MCF 10A (cell line): ENCODE measurements at regions not wholly inside any gene's neighbourhood (a gene's known extent, or its start where the extent isn't known, plus 50 kb on each side); places are given as distances from the start of the nearest gene placed in this dataset.

Experiments used
- BruUV-seq: library from RNA; stranded (reverse); fragments of 400-500 nt; replicated peaks from 2 replicates; lab custom pipeline; 2021; lab: Mats Ljungman, UMichigan
- CTCF ChIA-PET: fragments of 300-600 bp; sonication (Branson Sonifier 250); formaldehyde crosslinking; extraction: SDS; loops from one replicate; lab custom pipeline; 2021; ENCODE audit warnings: antibody characterized with exemption, inconsistent platforms; lab: Yijun Ruan, JAX
- POLR2A ChIA-PET: fragments of 300-600, 350-650 bp; sonication (Branson Sonifier 250); formaldehyde crosslinking; extraction: SDS; loops from one replicate; lab custom pipeline; 2020; ENCODE audit warnings: antibody characterized with exemption, inconsistent platforms; lab: Yijun Ruan, JAX
- DNase-seq: peaks from one replicate; pipeline ENCODE4 v3.0.0-alpha.2; 2018; ENCODE audit not compliant: unreplicated experiment
- H3K27ac Mint-ChIP-seq: one replicate; pipeline ENCODE4 v1.8.0; 2022; ENCODE audit warnings: mild to moderate bottlenecking, low read depth, mixed read lengths; ENCODE audit not compliant: unreplicated experiment
- H3K27me3 Mint-ChIP-seq: one replicate; pipeline ENCODE4 v1.8.0; 2022; ENCODE audit warnings: mixed read lengths; ENCODE audit not compliant: insufficient read depth, unreplicated experiment
- H3K36me3 Mint-ChIP-seq: one replicate; pipeline ENCODE4 v1.8.0; 2022; ENCODE audit warnings: mild to moderate bottlenecking, moderate library complexity, mixed read lengths; ENCODE audit not compliant: insufficient read depth, unreplicated experiment
- H3K4me1 Mint-ChIP-seq: one replicate; pipeline ENCODE4 v1.8.0; 2022; ENCODE audit warnings: mixed read lengths; ENCODE audit not compliant: insufficient read depth, unreplicated experiment
- H3K4me3 Mint-ChIP-seq: one replicate; pipeline ENCODE4 v1.8.0; 2022; ENCODE audit warnings: mild to moderate bottlenecking, moderate library complexity, mixed read lengths; ENCODE audit not compliant: unreplicated experiment
- H3K9me3 Mint-ChIP-seq: one replicate; pipeline ENCODE4 v1.8.0; 2022; ENCODE audit warnings: mixed read lengths; ENCODE audit not compliant: unreplicated experiment
- intact Hi-C: fragments of 100-400 bp; cut with micrococcal nuclease; formaldehyde crosslinking; loops from 2 replicates; pipeline ENCODE4 v1.14.1; 2022
- TF ChIP-seq, protein P1 (sequence below): fragments of 200-600 bp; IDR thresholded peaks from one replicate; pipeline ENCODE4 v1.8.0; 2022; ENCODE audit warnings: antibody characterized with exemption, mild to moderate bottlenecking; ENCODE audit not compliant: unreplicated experiment

- Mint-ChIP-seq H3K27me3 (no peaks in the 10 kb centered on the region), H3K9me3 (no peaks in the 10 kb centered on the region), H3K36me3 (no peaks in the 10 kb centered on the region), H3K27ac (no peak overlapping the region), H3K4me1 (no peaks in the 10 kb centered on the region), H3K4me3 (no peak overlapping the region)
- ChIA-PET CTCF (no interaction called here), POLR2A (no interaction called here)
- intact Hi-C loops: no loop called here
- TF ChIP-seq, protein P1, sequence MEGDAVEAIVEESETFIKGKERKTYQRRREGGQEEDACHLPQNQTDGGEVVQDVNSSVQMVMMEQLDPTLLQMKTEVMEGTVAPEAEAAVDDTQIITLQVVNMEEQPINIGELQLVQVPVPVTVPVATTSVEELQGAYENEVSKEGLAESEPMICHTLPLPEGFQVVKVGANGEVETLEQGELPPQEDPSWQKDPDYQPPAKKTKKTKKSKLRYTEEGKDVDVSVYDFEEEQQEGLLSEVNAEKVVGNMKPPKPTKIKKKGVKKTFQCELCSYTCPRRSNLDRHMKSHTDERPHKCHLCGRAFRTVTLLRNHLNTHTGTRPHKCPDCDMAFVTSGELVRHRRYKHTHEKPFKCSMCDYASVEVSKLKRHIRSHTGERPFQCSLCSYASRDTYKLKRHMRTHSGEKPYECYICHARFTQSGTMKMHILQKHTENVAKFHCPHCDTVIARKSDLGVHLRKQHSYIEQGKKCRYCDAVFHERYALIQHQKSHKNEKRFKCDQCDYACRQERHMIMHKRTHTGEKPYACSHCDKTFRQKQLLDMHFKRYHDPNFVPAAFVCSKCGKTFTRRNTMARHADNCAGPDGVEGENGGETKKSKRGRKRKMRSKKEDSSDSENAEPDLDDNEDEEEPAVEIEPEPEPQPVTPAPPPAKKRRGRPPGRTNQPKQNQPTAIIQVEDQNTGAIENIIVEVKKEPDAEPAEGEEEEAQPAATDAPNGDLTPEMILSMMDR: no peak
- DNase-seq: no peak
- no TSS peak for BruUV-seq
Measured at GRCh38 chr9:32864971-32865370, 81.6 kb downstream of the TMEM215 start.

- no peak overlapping the region for H3K27ac Mint-ChIP-seq
- H3K4me3 Mint-ChIP-seq: no peak overlapping the region
- BruUV-seq: no TSS peak
- no peaks in the 10 kb centered on the region for H3K4me1 Mint-ChIP-seq
- no peaks in the 10 kb centered on the region for H3K9me3 Mint-ChIP-seq
- no peaks in the 10 kb centered on the region for H3K36me3 Mint-ChIP-seq
- intact Hi-C loops: no loop called here
- ChIA-PET POLR2A (no interaction called here), CTCF (interaction anchor here (1.0 kb wide), 1 partner anchor 9 kb away, joined by 3 read pairs; no protein-coding TSS in a partner anchor)
- TF ChIP-seq, protein P1: no peak
- no peak for DNase-seq
- H3K27me3 Mint-ChIP-seq: no peaks in the 10 kb centered on the region
Measured at GRCh38 chr9:32866273-32866672, 82.9 kb downstream of the TMEM215 start.

GRCh38 chr9:32867026-32867425, 83.7 kb downstream of the TMEM215 start:
- no peak for DNase-seq
- H3K9me3 Mint-ChIP-seq: no peaks in the 10 kb centered on the region
- TF ChIP-seq, protein P1: no peak
- intact Hi-C loops: no loop called here
- no peaks in the 10 kb centered on the region for H3K4me1 Mint-ChIP-seq
- ChIA-PET CTCF (interaction anchor here (0.6 to 1.0 kb wide), 3 partner anchors 8 to 490 kb away, joined by 3 read pairs; no protein-coding TSS in a partner anchor), POLR2A (no interaction called here)
- H3K4me3 Mint-ChIP-seq: no peak overlapping the region
- no TSS peak for BruUV-seq
- no peak overlapping the region for H3K27ac Mint-ChIP-seq
- no peaks in the 10 kb centered on the region for H3K27me3 Mint-ChIP-seq
- no peaks in the 10 kb centered on the region for H3K36me3 Mint-ChIP-seq

- Mint-ChIP-seq H3K4me1 (no peaks in the 10 kb centered on the region), H3K4me3 (no peak overlapping the region), H3K9me3 (no peaks in the 10 kb centered on the region), H3K27ac (no peak overlapping the region), H3K27me3 (no peaks in the 10 kb centered on the region), H3K36me3 (no peaks in the 10 kb centered on the region)
- ChIA-PET POLR2A (no interaction called here), CTCF (interaction anchor here (0.8 kb wide), 1 partner anchor 490 kb away, joined by 3 read pairs; no protein-coding TSS in a partner anchor)
- DNase-seq: no peak
- intact Hi-C loops: no loop called here
- no TSS peak for BruUV-seq
- TF ChIP-seq, protein P1: no peak
Measured at GRCh38 chr9:32867601-32868204, 84.4 kb downstream of the TMEM215 start.
